ENCODE measurements at regions not wholly inside any gene's neighbourhood (a gene's known extent, or its start where the extent isn't known, plus 50 kb on each side); places are given as distances from the start of the nearest gene placed in this dataset.

GRCh38 chr6:150661216-150662007, 61.7 kb downstream of the PLEKHG1 start:
- no peaks in the 10 kb centered on the region for H3K27me3 ChIP-seq (ENCODE audit: control insufficient read depth in 2 of 2, insufficient read depth in 2 of 2, low read length in 2 of 2)
- no peaks in the 10 kb centered on the region for H3K4me1 ChIP-seq (ENCODE audit: control insufficient read depth, extremely low read depth, insufficient read depth, low read length)
- no TSS peak for BruUV-seq (replicated peaks)
- no peaks in the 10 kb centered on the region for H4K20me1 ChIP-seq (replicated peaks; ENCODE audit: control insufficient read depth, extremely low read depth, insufficient read depth, low read length)
- intact Hi-C loops (cut with micrococcal nuclease) (no loop called here), dilution Hi-C loops (cut with MboI; ENCODE audit: extremely low pct_ligation_motif_present, low sequenced_read_pairs) (no loop called here)
- no peak for FAIRE-seq
- CTCF ChIA-PET: interaction anchor here (1.2 to 1.7 kb wide), 3 partner anchors 12 to 243 kb away, joined by 3 to 7 read pairs (median 3); no protein-coding TSS in a partner anchor
- no peaks in the 10 kb centered on the region for H3K79me2 ChIP-seq (ENCODE audit: control insufficient read depth, insufficient read depth, low read length)
- no peaks in the 10 kb centered on the region for H3K9me3 ChIP-seq (replicated peaks; ENCODE audit: control insufficient read depth, insufficient read depth, low read length)
- POLR2A ChIA-PET: no interaction called here
- H2AFZ ChIP-seq (ENCODE audit: low read depth, low read length): no peak overlapping the region
- H3K36me3 ChIP-seq (ENCODE audit: control insufficient read depth in 2 of 2, extremely low read depth in 1 of 2, insufficient read depth in 2 of 2, low read length in 2 of 2): no peaks in the 10 kb centered on the region
- no peaks in the 10 kb centered on the region for H3K9me1 ChIP-seq (replicated peaks; ENCODE audit: control insufficient read depth, extremely low read depth, insufficient read depth, low read length)
- no peak overlapping the region for H3K9ac ChIP-seq (replicated peaks; ENCODE audit: extremely low read depth, insufficient read depth, low read length)
- TF ChIP-seq POLR2A (IDR thresholded peaks at IDR 0.05; ENCODE audit: low read depth, low read length): no peak
- no peak for TF ChIP-seq MAX (IDR thresholded peaks at IDR 0.05; ENCODE audit: insufficient read depth, insufficient read length)
- no peak for TF ChIP-seq CTCF (IDR thresholded peaks at IDR 0.05; ENCODE audit: extremely low read depth in 1 of 2, insufficient read depth in 1 of 2, low read depth in 1 of 2, low read length in 2 of 2)
- no peak for TF ChIP-seq FOS (IDR thresholded peaks at IDR 0.05; ENCODE audit: borderline replicate concordance, insufficient read depth, low read length)
- no peak for TF ChIP-seq GATA2 (IDR thresholded peaks at IDR 0.05; ENCODE audit: insufficient read depth, insufficient read length, low read depth, low read length)
- TF ChIP-seq JUN (IDR thresholded peaks at IDR 0.05; ENCODE audit: borderline replicate concordance, insufficient read depth, insufficient read length, low read depth): no peak
- TF ChIP-seq POLR2AphosphoS5 (IDR thresholded peaks at IDR 0.05; ENCODE audit: insufficient read depth, low read depth, low read length): no peak
- no peak for TF ChIP-seq EZH2 (IDR thresholded peaks at IDR 0.05; ENCODE audit: borderline replicate concordance, low read depth, low read length, severe bottlenecking)
- TF ChIP-seq MYC (IDR thresholded peaks at IDR 0.05; ENCODE audit: low read depth, low read length): no peak
- no peak for DNase-seq (ENCODE audit: low read depth, low spot score)
- no peak overlapping the region for H3K27ac ChIP-seq (ENCODE audit: insufficient read depth, low read depth, low read length)
- H3K4me2 ChIP-seq (ENCODE audit: insufficient read depth, low read length): no peak overlapping the region
- H3K4me3 ChIP-seq (replicated peaks in 1 of 3; ENCODE audit: insufficient read depth in 1 of 3, low read depth in 1 of 3, low read length in 3 of 3): no peak overlapping the region

Data from endothelial cell of umbilical vein (primary cell).